ENCODE measurements at regions not wholly inside any gene's neighbourhood (a gene's known extent, or its start where the extent isn't known, plus 50 kb on each side); places are given as distances from the start of the nearest gene placed in this dataset.

DNA sequence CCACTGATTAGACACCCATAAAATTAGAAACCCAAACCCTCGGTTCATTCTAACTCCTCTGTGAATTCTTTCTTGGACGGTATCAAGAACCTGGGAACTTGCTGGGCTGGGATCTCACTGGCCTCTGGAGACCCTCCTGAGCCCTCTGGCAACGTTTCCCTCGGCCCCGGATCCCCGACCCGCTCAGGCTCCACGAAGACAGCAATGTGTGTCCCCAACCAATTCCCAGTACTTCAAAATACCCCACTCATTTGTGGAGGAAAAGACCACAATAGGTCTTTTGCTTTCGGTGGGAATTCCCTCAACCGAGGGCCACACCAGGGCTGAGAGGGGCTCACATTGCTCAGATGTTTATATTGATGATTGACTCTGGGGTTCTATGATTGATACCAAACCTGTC is 117.9 kb upstream of the PRR20G start:
- no peak for DNase-seq (ENCODE audit: low read depth in 4 of 4, low spot score in 3 of 4)

DNA sequence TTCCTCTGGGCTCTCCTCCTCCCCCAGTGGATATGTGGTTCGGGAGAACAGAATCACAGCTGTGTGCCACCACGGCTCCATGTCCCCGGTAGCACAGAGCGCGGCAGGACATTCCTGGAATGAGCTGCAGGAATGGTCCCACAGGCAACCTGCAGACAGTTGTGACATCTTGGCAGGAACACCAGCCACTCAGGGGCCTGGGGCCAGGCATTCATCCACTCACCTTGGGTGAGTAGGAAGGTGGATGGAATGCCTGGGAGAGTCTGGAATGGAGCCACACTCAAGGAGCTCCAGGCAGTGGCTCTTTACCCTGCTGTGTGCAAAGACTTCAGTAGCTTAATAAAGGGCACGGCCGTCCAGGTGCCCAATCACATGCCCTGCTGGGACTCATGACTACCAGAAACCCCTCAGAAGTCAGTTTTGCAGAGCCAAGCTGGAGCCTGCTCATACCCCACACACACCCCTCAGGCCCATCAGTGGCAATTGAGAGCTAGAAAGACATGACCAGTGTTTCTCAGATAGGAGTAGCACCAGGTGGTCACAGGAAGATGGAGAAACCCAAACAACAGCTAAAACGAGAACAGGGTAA is 117.3 kb upstream of the PRR20G start:
- DNase-seq (ENCODE audit: low read depth in 4 of 4, low spot score in 3 of 4) = no peak

DNA sequence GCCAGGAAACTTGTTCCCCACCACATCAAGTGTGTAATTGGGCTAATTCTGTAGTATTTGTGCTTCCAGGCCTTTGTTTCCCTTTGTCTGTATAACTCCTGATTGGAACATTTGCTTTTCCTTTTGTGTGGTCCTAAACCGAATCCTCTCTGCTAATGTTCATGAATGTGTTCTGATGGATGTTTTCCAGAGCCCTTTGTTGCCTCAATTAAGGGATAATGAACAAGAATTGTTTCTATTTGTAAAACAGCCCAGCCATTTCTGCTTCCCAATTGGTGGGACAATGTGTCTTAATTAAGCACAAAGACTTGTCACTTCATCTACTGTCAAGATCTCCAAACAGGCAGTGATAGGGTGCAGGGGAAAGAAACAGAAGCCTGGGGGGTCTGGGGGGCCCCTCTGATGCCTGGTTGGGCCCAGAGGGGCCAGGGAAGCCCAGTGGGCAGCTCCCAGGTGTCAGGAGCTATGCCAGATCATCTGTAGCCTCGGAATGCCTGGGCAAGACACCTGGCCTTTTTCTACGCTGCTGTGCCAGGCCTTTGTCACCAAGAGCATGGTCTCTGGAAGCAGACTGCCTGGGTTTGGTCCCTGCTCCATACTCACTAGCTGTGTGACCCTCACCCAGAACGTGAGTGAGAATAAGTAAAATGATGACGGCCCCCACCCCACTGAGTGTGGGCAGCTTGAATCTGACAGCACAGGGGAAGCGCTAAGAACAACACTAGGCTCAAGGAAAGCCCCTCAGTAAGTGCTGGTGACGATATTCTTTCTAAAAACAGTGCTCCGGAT is 116.6 kb upstream of the PRR20G start:
- DNase-seq (ENCODE audit: low read depth in 4 of 4, low spot score in 3 of 4) = no peak

GRCh38 chr3:127403795-127404194 is 115.9 kb upstream of the PRR20G start:
- no peak for DNase-seq (ENCODE audit: low read depth in 4 of 4, low spot score in 3 of 4)

GRCh38 chr3:127399154-127399553 is 111.3 kb upstream of the PRR20G start:
- DNase-seq (ENCODE audit: low read depth in 4 of 4, low spot score in 3 of 4) = no peak

- DNase-seq (ENCODE audit: low read depth in 4 of 4, low spot score in 3 of 4) = no peak
Observed at GRCh38 chr3:127396473-127396872, 108.6 kb upstream of the PRR20G start.

DNA sequence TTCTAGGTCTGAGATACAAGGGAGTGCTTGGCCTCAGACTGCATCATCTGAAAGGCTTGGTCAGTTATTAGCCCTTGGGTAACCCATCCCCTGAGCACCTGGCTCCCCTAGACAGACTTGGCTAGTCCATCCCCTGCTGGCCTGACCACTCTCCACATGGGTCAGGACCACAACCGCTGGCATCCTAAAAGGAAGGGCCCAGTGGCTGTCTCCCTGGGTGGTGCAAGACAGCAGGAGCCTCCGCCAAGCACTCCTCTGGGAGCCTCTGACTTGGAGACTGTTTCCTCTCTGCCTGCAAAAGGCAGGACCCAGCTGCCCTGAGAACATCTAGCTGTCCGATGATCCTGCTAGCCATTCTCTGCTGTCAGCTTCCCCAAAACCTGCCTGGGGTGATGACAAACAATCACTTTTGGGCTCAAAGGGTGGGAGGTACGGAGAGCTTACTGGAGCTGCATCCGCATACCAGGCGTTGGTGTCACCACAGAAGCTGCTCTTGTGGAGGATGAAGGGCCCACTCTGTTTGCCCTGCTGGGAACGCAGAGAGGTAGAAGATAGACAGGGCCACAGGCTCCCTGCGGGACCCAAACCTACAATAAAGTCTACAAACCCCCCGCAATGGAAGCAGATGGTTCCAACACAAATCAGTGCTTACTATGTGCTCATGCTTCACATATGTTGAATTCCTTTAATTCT is 108.0 kb upstream of the PRR20G start:
- no peak for DNase-seq (ENCODE audit: low read depth in 4 of 4, low spot score in 3 of 4)

GRCh38 chr3:127394984-127395662 is 107.3 kb upstream of the PRR20G start:
- no peak for DNase-seq (ENCODE audit: low read depth in 4 of 4, low spot score in 3 of 4)

- DNase-seq (ENCODE audit: low read depth in 4 of 4, low spot score in 3 of 4) = no peak
Observed at GRCh38 chr3:127394031-127394430, 106.2 kb upstream of the PRR20G start.

DNA sequence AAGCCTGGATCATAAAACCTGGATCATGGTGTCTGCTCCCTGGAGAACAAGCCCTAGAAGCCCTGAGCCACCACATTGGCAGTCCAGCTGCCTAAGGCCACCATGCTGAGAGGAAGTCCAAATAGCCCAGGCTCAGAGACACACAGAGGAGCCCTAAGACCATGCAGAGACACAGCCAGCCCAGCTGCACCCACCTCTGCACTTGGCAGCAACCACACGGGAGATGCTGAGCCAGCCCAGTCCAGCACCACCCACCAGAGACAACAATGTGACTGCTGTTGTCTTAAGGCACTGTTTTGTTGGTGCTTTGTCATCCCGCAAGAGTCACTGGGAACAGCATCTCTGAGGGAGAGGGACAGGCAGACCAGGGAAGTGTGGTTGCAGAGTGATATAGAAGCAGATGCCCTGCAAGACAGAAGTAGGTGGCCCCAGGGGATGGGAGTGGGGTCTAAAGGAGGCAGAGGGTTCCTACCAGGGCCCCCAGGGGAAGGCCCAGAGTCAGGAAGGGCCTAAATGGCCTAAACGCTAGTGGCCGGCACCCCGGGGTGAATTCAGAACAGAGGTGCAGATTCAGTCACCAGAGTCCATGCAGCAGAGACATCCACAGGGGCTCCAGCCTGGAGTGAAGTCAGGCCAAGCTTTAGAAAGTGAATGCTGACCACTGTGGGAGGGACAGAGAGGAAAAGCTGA is 105.4 kb upstream of the PRR20G start:
- DNase-seq (ENCODE audit: low read depth in 4 of 4, low spot score in 3 of 4) = no peak

DNA sequence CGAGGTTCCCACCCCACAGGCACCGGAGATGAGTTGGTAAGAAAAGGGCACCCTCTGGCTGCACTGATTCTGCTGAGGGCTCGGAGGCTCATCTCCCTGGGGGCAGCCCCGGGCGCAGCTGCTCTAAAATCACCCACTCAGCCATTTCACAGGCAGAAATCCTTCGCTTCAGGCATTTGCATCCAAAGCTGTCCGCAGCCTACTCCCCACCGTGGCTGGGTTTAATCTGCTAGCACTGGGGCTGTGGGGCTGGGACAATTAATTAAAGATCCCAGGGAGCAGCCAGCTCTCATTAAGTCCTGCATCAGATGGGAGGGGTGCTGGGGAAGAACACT is 104.3 kb upstream of the PRR20G start:
- no peak for DNase-seq (ENCODE audit: low read depth in 4 of 4, low spot score in 3 of 4)

DNA sequence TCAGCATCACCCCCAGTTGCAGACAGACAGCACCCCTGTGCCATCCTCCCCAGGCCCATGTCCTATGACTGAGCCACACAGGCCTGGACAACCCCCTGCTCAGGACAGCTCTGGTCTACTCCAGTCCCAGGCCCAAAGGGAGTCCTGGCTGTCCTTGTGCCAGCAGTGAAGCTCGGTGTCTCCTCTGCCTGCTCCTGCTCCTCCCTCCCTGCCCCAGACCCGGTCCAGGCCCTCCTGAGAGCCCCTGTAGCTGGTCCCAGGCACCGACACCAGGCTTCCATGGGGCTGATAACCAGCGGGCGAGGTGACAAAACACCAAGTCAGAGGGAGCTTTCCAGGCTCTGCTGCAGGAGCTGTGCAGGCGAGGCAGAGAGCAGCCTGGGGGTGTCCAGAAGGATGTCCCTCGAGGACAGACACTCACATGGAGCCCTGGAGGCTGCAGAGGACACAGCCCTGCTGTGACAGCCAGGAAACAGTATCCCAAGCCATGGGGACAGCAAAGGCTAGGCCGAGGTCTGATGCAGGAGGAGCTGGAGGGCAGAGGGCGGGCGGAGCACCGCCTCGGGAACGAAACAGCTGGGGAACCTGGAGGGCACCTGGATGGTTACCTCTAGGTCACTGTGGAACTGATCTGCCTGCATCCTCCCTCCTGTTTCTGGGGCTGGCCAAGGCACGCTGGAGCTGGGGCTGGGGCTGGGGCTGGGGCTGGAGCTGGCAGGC is 103.8 kb upstream of the PRR20G start:
- no peak for DNase-seq (ENCODE audit: low read depth in 4 of 4, low spot score in 3 of 4)

GRCh38 chr3:127390365-127391025 is 102.6 kb upstream of the PRR20G start:
- DNase-seq (ENCODE audit: low read depth in 4 of 4, low spot score in 3 of 4) = no peak

DNA sequence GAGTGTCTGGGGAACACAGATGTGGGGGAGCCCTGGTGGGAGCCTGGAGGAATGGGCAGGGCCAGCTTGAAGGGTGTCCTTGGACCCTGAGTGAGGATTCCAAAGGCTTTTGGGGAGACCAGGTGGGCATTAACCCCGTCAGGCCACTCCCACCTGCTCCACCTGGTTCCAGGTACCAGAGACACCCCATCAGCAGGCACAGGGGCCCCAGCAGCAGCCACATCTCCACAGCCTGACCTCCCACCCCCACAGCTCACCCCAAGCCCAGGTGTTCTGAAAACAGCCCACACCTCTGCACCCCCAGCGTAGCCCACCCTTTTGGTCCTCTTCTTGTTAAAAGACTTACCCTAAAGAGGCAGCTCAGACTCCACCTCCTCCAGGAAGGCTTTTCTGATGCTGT is 102.1 kb upstream of the PRR20G start:
- no peak for DNase-seq (ENCODE audit: low read depth in 4 of 4, low spot score in 3 of 4)

DNA sequence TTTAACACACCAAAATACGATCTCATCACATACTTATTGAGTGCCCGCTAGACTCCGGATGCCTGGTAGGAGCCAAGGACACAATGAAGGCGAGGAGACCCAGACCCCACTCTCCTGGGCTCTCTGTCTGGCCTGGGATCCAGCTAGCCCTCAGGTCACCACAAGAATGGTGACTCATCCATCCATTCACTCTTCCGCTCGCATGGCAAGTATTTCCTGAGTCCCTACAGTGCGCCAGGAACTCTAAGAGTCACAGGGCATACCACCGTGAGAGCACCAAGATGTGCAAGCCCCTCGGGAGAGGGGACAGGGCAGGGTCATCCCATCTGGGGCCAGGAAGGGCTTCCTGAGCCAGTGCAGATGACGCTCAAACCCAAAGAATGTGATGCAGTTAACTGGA is 101.6 kb upstream of the PRR20G start:
- DNase-seq (ENCODE audit: low read depth in 4 of 4, low spot score in 3 of 4) = no peak

DNA sequence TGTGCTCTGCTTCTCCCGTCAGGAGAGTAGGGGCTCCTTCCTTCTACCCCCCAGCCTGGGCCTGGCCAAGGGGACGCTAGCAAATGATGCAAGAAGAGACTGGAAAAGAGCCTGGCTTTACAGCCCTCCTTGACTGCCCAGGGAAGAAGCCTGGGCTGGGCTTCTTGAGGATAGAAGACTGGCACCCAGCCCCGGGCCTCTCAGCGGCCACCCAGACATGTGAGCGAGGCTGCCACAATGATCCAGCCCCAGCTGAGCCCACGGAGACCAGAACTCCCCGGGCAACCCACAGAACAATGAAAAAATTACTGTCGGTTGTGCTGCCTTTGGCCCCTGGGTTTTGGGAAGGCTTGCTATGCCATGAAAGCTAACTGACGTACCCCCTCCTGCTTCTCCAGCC is 100.6 kb upstream of the PRR20G start:
- DNase-seq (ENCODE audit: low read depth in 4 of 4, low spot score in 3 of 4) = no peak

GRCh38 chr3:127387556-127388153 is 99.8 kb upstream of the PRR20G start:
- DNase-seq (ENCODE audit: low read depth in 4 of 4, low spot score in 3 of 4) = no peak

DNA sequence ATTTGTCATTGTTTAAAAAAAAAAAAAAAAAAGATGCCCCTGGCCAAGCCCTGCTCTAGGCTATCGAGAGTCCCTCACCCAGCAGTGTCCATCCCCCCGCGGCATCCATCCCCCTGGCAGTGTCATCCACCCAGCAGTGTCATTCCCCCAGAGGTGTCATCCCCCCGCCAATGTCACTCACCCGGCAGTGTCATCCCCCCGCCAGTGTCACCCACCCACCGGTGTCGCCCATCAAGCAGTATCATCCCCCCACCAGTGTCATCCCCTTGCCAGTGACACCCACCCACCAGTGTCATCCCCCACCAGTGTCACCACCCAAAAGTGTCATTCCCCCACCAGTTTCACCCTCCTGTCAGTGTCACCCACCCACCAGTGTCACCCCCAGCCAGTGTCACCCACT is 99.3 kb upstream of the PRR20G start:
- DNase-seq (ENCODE audit: low read depth in 4 of 4, low spot score in 3 of 4) = no peak

DNA sequence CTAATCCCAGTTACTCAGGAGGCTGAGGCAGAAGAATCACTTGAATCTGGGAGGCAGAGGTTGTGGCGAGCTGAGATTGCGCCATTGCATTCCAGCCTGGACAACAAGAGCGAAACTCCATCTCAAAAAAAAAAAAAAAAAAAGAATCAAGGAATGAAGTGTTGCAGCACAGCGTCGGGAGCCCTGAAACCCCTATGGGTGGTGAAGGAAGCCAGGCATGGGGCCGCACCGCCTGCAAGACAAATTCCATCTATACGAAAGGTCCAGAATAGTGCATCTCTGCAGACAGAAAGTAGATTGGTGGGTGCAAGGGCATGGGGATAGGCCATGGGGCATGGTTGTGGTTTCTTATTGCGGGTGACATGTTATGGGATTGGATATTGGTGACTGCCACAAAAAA is 98.6 kb upstream of the PRR20G start:
- no peak for DNase-seq (ENCODE audit: low read depth in 4 of 4, low spot score in 3 of 4)

GRCh38 chr3:127385540-127385870 is 97.7 kb upstream of the PRR20G start:
- no peak for DNase-seq (ENCODE audit: low read depth in 4 of 4, low spot score in 3 of 4)

Measured in right renal pelvis (tissue), 4 donors.